GM19455 (cell line): ENCODE measurements at regions not wholly inside any gene's neighbourhood (a gene's known extent, or its start where the extent isn't known, plus 50 kb on each side); places are given as distances from the start of the nearest gene placed in this dataset.

ENCODE experiments used
- ATAC-seq: cut with Tn5 transposase; IDR thresholded peaks from one replicate; pipeline ENCODE4 v1.9.1; 2021; ENCODE audit not compliant: unreplicated experiment

GRCh38 chr5:173468821-173469251, 140.6 kb upstream of the STC2 start:
- no peak for ATAC-seq

GRCh38 chr5:173466227-173466626, 138.0 kb upstream of the STC2 start:
- ATAC-seq: no peak

GRCh38 chr5:173464813-173465212, 136.6 kb upstream of the STC2 start:
- no peak for ATAC-seq

GRCh38 chr5:173463207-173463606, 135.0 kb upstream of the STC2 start:
- no peak for ATAC-seq

DNA sequence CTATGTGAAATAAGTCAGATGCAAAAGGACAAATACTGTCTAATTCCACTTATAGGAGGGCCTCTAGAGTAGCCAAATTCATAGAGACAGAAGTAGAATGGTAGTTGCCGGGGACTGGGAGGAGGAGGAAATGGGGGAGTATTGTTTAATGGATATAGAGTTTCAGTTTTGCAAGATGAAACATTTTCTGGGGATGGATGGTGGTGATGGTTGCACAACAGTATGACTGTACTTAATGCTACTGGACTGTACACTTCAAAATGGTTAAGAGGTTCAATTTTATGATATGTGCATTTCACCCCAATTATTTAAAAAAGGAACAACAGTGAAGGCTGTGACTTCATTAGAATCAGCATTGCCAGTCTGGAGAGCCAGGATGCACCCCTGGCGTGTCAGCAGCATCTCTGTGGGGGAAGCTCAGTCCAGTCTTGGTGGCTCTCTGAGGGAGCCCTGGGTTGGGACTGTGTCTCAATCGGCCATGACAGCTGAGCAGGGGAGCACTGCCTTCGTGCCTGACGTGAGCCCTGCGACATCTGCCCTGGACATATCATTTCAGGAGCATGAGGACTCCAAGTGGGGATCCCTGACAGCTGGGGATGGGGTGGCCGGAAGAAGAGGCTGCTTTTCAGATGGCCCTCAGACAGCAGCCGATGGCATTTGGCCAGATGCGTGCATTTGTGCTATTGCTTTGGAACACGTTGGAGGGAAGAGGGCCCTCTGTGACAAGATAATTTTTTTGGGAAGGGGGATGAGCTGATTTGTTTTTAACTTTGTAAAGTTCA, 130.8 kb upstream of the STC2 start:
- ATAC-seq: no peak

GRCh38 chr5:173457482-173457881, 129.3 kb upstream of the STC2 start:
- no peak for ATAC-seq

GRCh38 chr5:173456751-173457171, 128.5 kb upstream of the STC2 start:
- no peak for ATAC-seq

- no peak for ATAC-seq
These were observed 128.0 kb upstream of the STC2 start for GRCh38 chr5:173456181-173456580.

GRCh38 chr5:173455599-173455957, 127.4 kb upstream of the STC2 start:
- no peak for ATAC-seq

DNA sequence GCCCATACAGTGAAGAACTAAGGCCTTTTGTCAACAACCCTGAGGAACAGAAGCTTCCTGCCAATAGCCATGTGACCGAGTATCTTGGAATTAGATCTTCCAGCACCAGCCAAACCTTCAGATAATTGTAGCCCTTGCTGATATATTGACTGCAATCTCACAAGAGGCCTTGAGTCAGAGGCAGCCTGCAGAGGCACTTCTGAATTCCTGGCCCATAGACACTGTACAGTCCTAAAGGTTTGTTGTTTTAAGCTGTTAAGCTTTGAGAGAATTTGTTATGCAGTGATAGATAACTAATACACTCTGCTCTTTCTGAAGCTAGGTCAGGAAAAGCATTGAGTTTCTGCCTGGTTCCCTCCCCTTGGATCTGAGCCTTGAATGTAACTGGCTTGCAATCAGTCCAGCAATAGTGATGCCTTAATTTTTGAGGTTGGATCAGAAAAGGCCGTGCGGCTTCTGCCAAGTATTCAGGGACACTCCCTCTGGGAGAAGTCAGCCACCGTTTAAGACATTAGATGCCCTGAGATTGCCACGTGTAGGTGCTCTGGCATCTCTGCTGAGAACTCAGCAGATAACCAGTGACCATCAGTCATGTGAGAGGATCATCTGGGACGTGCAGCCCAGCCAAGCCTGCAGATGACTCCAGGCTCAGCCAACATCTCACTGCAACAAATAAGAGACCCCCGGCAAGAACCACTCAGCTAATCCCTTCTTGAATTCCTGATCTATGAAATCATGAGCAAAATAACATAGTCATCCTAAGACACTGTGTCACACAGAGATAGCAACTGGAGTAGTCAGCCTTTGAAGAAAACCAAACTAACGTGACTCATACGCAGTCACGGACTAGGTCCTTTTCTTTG, 126.8 kb upstream of the STC2 start:
- ATAC-seq: no peak

DNA sequence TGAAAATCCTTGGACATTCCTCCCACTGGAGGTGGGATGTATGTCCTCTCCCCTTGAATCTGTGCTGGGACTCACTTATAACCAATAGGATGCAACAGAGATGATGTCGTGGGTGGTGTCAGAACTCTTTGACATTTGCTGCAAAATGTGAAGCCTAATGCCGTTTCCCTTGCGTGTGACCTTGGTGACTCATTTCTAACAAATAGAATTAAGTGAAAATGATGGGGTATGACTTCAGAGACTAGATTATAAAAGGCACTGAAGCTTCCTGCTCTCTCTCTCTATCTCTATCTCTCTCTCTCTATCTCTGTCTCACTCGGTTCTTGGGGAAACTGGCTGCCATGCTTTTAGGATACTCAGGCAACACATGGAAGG, 126.1 kb upstream of the STC2 start:
- ATAC-seq: no peak

GRCh38 chr5:173453167-173453566, 125.0 kb upstream of the STC2 start:
- ATAC-seq: no peak

DNA sequence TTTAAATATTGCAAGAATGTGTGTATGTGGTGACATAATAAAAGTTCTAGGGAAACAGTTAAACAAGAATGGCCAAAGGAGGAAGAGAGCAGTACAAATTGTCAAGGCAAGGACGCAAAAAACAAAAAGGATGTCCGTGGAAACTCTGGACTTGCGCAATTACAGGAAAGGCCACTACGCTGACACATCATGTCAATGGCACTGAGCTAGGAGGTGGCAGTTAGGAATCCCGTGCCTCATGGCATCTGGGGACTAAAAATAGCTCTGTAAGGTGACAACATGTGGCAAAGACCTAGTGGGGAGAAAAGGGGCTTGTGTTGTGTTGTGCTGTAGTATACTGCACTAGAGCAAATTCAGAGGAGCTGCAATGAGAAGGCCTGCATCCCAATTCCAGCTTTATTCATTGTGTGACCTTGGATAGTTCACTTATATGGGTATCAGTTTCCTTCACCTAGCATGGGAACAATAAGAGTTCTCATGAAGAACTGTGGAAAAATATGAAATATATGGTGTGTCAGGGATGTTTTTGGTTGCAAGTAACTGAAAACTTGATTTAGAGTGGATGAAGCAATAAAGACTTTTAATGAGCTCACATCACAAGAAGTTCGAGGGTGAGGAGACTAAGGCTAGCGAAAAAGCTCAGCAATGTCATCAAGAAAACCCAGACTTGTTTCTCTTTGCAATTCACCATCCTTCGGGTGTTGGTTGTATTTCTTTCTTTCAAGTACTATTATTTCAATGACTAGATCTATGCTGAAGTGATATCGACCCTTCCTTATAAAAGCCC, 124.1 kb upstream of the STC2 start:
- no peak for ATAC-seq

GRCh38 chr5:173451651-173452050, 123.4 kb upstream of the STC2 start:
- ATAC-seq: no peak

DNA sequence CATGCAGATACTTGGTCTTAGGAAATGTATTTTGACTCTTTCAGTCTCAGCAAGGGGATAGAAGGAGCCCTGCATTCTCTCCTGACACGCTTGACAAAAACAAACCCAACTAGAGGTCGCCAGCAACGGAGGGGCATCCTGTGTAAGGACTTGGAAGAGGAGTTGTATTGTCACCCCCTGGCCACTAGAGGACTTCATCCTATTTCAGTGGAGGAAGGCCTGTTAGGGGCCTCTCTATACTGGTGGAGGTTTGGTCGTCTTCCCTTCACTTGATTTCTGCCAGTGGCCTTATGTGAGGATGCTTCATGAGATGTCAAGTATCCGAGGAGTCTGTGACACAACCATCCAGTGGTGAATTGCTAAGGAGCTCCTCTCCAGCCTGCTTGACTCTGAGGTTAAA, 122.8 kb upstream of the STC2 start:
- ATAC-seq: no peak

GRCh38 chr5:173450188-173450587, 122.0 kb upstream of the STC2 start:
- no peak for ATAC-seq

GRCh38 chr5:173448856-173449255, 120.6 kb upstream of the STC2 start:
- no peak for ATAC-seq

DNA sequence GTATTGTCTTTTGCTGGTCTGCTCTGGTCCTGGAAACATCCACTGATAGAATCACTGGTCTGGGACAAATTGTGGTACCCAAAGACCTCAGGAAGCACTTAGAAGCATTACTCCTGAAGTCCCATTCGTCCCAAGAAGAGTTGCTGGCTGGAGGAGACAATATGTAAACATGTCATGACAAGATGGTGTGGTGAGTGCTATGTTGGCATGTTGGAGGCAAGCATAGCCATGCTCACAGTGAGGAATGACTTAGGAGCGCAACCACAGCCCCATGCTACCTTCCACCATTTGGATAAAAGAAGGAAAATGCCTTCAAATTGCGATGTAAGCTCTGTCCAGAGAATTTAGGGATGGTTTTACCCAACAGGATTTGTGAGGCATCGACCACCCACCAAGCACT, 115.8 kb upstream of the STC2 start:
- no peak for ATAC-seq

- ATAC-seq: no peak
These were observed 112.9 kb upstream of the STC2 start for GRCh38 chr5:173441053-173441628.

DNA sequence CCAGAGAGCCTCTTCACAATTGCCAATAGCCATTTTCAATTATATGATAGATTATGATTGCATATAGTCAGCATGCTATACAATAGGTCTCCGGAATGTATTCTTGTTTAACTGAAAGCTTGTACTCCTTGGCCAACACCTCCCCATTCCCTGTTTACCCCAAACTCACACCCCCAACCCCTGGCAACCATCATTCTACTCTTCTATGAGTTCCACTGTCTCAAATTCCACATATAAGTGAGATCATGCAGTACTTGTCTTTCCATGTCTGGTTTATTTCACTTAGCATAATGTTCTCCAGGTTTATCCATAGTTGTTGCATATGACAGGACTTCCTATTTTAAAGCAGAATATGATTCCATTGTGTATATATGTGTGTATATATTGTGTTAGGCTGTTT, 110.7 kb upstream of the STC2 start:
- no peak for ATAC-seq

- no peak for ATAC-seq
These were observed 107.2 kb upstream of the STC2 start for GRCh38 chr5:173435447-173435846.
